ENCODE measurements at regions not wholly inside any gene's neighbourhood (a gene's known extent, or its start where the extent isn't known, plus 50 kb on each side); places are given as distances from the start of the nearest gene placed in this dataset.

GRCh38 chr10:31081937-31082840, 50.5 kb upstream of the ZNF438 start:
- DNase-seq (ENCODE audit: low read depth in 3 of 3): no peak

- DNase-seq (ENCODE audit: low read depth in 3 of 3): peak; percentile 58 to 59 (median 58)
Measured at GRCh38 chr10:31083765-31084184, 52.1 kb upstream of the ZNF438 start.

GRCh38 chr10:31087011-31087410, 55.3 kb upstream of the ZNF438 start:
- no peak for DNase-seq (ENCODE audit: low read depth in 3 of 3)

GRCh38 chr10:31087851-31088250, 56.2 kb upstream of the ZNF438 start:
- DNase-seq (ENCODE audit: low read depth in 3 of 3): no peak

- DNase-seq (ENCODE audit: low read depth in 3 of 3): no peak
Measured at GRCh38 chr10:31090894-31091607, 59.4 kb upstream of the ZNF438 start.

GRCh38 chr10:31095677-31096560, 64.3 kb upstream of the ZNF438 start:
- DNase-seq (ENCODE audit: low read depth in 3 of 3): no peak

GRCh38 chr10:31098046-31098445, 66.4 kb upstream of the ZNF438 start:
- DNase-seq (ENCODE audit: low read depth in 3 of 3): no peak

- DNase-seq (ENCODE audit: low read depth in 3 of 3): no peak
Measured at GRCh38 chr10:31099094-31099493, 67.4 kb upstream of the ZNF438 start.

- peak; percentile 5 to 61 (median 21) for DNase-seq (ENCODE audit: low read depth in 3 of 3)
Measured at GRCh38 chr10:31099664-31100063, 68.0 kb upstream of the ZNF438 start.

- no peak for DNase-seq (ENCODE audit: low read depth in 3 of 3)
Measured at GRCh38 chr10:31100115-31100601, 68.5 kb upstream of the ZNF438 start.

GRCh38 chr10:31100662-31101061, 69.0 kb upstream of the ZNF438 start:
- DNase-seq (ENCODE audit: low read depth in 3 of 3): no peak

GRCh38 chr10:31101123-31101522, 69.5 kb upstream of the ZNF438 start:
- DNase-seq (ENCODE audit: low read depth in 3 of 3): peak; percentile 46 to 64 (median 54)

GRCh38 chr10:31102421-31102820, 70.8 kb upstream of the ZNF438 start:
- no peak for DNase-seq (ENCODE audit: low read depth in 3 of 3)

GRCh38 chr10:31103112-31103511, 71.4 kb upstream of the ZNF438 start:
- DNase-seq (ENCODE audit: low read depth in 3 of 3): no peak

- no peak for DNase-seq (ENCODE audit: low read depth in 3 of 3)
Measured at GRCh38 chr10:31112961-31113360, 81.3 kb upstream of the ZNF438 start.

GRCh38 chr10:31116226-31116625, 84.6 kb upstream of the ZNF438 start:
- DNase-seq (ENCODE audit: low read depth in 3 of 3): no peak

GRCh38 chr10:31118556-31118955, 86.9 kb upstream of the ZNF438 start:
- no peak for DNase-seq (ENCODE audit: low read depth in 3 of 3)

- DNase-seq (ENCODE audit: low read depth in 3 of 3): no peak
Measured at GRCh38 chr10:31120392-31120791, 88.7 kb upstream of the ZNF438 start.

GRCh38 chr10:31120961-31121685, 89.5 kb upstream of the ZNF438 start:
- no peak for DNase-seq (ENCODE audit: low read depth in 3 of 3)

- DNase-seq (ENCODE audit: low read depth in 3 of 3): no peak
Measured at GRCh38 chr10:31121757-31122577, 90.3 kb upstream of the ZNF438 start.
